GM12878 (cell line): ENCODE measurements at regions not wholly inside any gene's neighbourhood (a gene's known extent, or its start where the extent isn't known, plus 50 kb on each side); places are given as distances from the start of the nearest gene placed in this dataset.

Experiments used
- ATAC-seq: fragments of 200-7000 bp; cut with Tn5 transposase; 3 replicates; pipeline ENCODE4 v1.9.1; 2020; ENCODE audit warnings: mild to moderate bottlenecking, moderate library complexity
- BruUV-seq: library from RNA; stranded (reverse); fragments of 400-500 nt; replicated peaks from 2 replicates; lab custom pipeline; 2021; lab: Mats Ljungman, UMichigan
- CTCF ChIA-PET: fragments of 300-600 bp; sonication (Branson Sonifier 250); formaldehyde crosslinking; extraction: SDS; loops from one replicate; lab custom pipeline; 2021; ENCODE audit warnings: inconsistent platforms; lab: Yijun Ruan, JAX
- POLR2A ChIA-PET: fragments of 350-600 bp; formaldehyde crosslinking; extraction: SDS; loops from one replicate; lab custom pipeline; 2021; ENCODE audit warnings: inconsistent platforms; lab: Charles Lee
- RAD21 ChIA-PET: fragments of 300-600 bp; sonication (Branson Sonifier 250); formaldehyde crosslinking; loops from one replicate; lab custom pipeline; 2023; ENCODE audit warnings: antibody characterized with exemption; ENCODE audit not compliant: unreplicated experiment; lab: Charles Lee
- SMC1A ChIA-PET: fragments of 300-600 bp; sonication (Branson Sonifier 250); formaldehyde crosslinking; loops from one replicate; lab custom pipeline; 2023; ENCODE audit not compliant: unreplicated experiment, uncharacterized antibody; lab: Charles Lee
- DNase-seq: peaks from one replicate; pipeline ENCODE4 v3.0.0-alpha.2; 2011; ENCODE audit warnings: low read depth, low spot score
- FAIRE-seq: peaks from 3 replicates; lab custom pipeline; 2011; peaks lifted over from hg19 to GRCh38; lab: Jason Lieb, UNC
- H2AFZ ChIP-seq: 2 replicates; pipeline ENCODE4 v1.6.0; 2011; ENCODE audit warnings: low read depth, low read length, control low read depth; ENCODE audit not compliant: control insufficient read depth
- H3K27ac ChIP-seq: 2 replicates; pipeline ENCODE4 v1.5.1; 2011; ENCODE audit warnings: control low read depth; ENCODE audit not compliant: control insufficient read depth, insufficient read depth
- H3K27me3 ChIP-seq, 2 experiments: replicated peaks in 1 of 2; 2 replicates each; pipeline versions ENCODE4 v1.6.0 to v1.6.1; 2011; ENCODE audit warnings: low read length in 1 of 2; ENCODE audit not compliant: control insufficient read depth in 2 of 2, insufficient read depth in 2 of 2
- H3K36me3 ChIP-seq, 2 experiments: 2 replicates each; pipeline ENCODE4 v1.5.1; 2011; ENCODE audit warnings: low read length in 1 of 2; ENCODE audit not compliant: control insufficient read depth in 2 of 2, insufficient read depth in 2 of 2
- H3K4me1 ChIP-seq: 2 replicates; pipeline ENCODE4 v1.6.1; 2011; ENCODE audit warnings: mild to moderate bottlenecking, low read length, moderate library complexity, mixed read lengths; ENCODE audit not compliant: control insufficient read depth, insufficient read depth
- H3K4me2 ChIP-seq: 2 replicates; pipeline ENCODE4 v1.6.0; 2011; ENCODE audit warnings: control low read depth; ENCODE audit not compliant: control insufficient read depth, insufficient read depth
- H3K4me3 ChIP-seq: fragments of 200-600 bp; sonication (generic); 2 replicates; pipeline ENCODE4 v1.5.1; 2016
- H3K79me2 ChIP-seq: 2 replicates; pipeline ENCODE4 v1.6.0; 2011; ENCODE audit warnings: low read length; ENCODE audit not compliant: control insufficient read depth, insufficient read depth
- H3K9ac ChIP-seq: 2 replicates; pipeline ENCODE4 v1.8.0; 2011; ENCODE audit warnings: low read length, control low read depth, mixed read lengths; ENCODE audit not compliant: control insufficient read depth, insufficient read depth
- H3K9me3 ChIP-seq: replicated peaks from 3 replicates; pipeline ENCODE4 v1.5.1; 2011; ENCODE audit warnings: mild to moderate bottlenecking, low read length; ENCODE audit not compliant: control insufficient read depth, insufficient read depth
- H4K20me1 ChIP-seq: 2 replicates; pipeline ENCODE4 v1.6.0; 2011; ENCODE audit not compliant: control insufficient read depth, insufficient read depth
- ELK1 ChIP-seq: IDR thresholded peaks from 2 replicates; pipeline ENCODE4 v1.6.1; 2012; ENCODE audit warnings: low read depth, low read length, improper control_type of control experiment
- FOXM1 ChIP-seq: IDR thresholded peaks from 2 replicates; pipeline ENCODE4 v1.6.1; 2012; ENCODE audit warnings: low read depth, mild to moderate bottlenecking, inconsistent platforms, low read length, moderate library complexity
- MLLT1 ChIP-seq: fragments of 450-650 bp; IDR thresholded peaks from 2 replicates; pipeline ENCODE4 v1.6.1; 2016; ENCODE audit warnings: mild to moderate bottlenecking
- PRDM15 ChIP-seq: fragments of 450-650 bp; formaldehyde crosslinking; IDR thresholded peaks from 2 replicates; pipeline ENCODE4 v1.4.0; 2020; ENCODE audit warnings: mild to moderate bottlenecking, moderate library complexity
- RB1 ChIP-seq: fragments of 450-650 bp; formaldehyde crosslinking; IDR thresholded peaks from 2 replicates; pipeline ENCODE4 v1.6.1; 2017; ENCODE audit warnings: mild to moderate bottlenecking, borderline replicate concordance
- SIX5 ChIP-seq: IDR thresholded peaks from 2 replicates; pipeline ENCODE4 v1.6.1; 2011; ENCODE audit warnings: mild to moderate bottlenecking, low read depth, low read length, moderate library complexity; ENCODE audit not compliant: severe bottlenecking
- TAF1 ChIP-seq: IDR thresholded peaks from 2 replicates; pipeline ENCODE4 v1.6.1; 2011; ENCODE audit warnings: mild to moderate bottlenecking, low read depth, low read length, borderline replicate concordance
- USF1 ChIP-seq: IDR thresholded peaks from 2 replicates; pipeline ENCODE4 v1.6.1; 2011; ENCODE audit warnings: borderline replicate concordance, low read depth, mild to moderate bottlenecking, moderate library complexity, mixed read lengths, low read length; ENCODE audit not compliant: insufficient read depth; ENCODE audit errors: extremely low read length
- ZNF24 ChIP-seq: fragments of 450-650 bp; IDR thresholded peaks from 2 replicates; pipeline ENCODE4 v1.6.1; 2017; ENCODE audit warnings: antibody characterized with exemption, mild to moderate bottlenecking
- ZNF274 ChIP-seq: IDR thresholded peaks from one replicate; pipeline ENCODE4 v1.8.0; 2011; ENCODE audit not compliant: insufficient read length, insufficient read depth
- WGBS: methylation state at CpG from one replicate; pipeline ENCODE4 v1.1.6; 2016; ENCODE audit warnings: low lambda C conversion rate; ENCODE audit not compliant: insufficient replicate concordance, insufficient coverage; ENCODE audit errors: missing lambda C conversion rate; 5-methylcytosine and 5-hydroxymethylcytosine counted together
- in situ Hi-C: fragments of 300-500 bp; cut with MboI; formaldehyde crosslinking; loops from 9 replicates; pipeline ENCODE4 v1.14.3; 2018; ENCODE audit warnings: mixed read lengths
- intact Hi-C: fragments of 100-400 bp; cut with micrococcal nuclease; formaldehyde crosslinking; loops from one replicate; pipeline ENCODE4 v1.14.2; 2022; ENCODE audit not compliant: unreplicated experiment

GRCh38 chr16:85488414-85488813, 124.7 kb upstream of the GSE1 start (continued):
- no peak for TF ChIP-seq TAF1
- no peak for TF ChIP-seq SIX5
- TF ChIP-seq ELK1 = no peak

- POLR2A ChIA-PET = no interaction called here
Measured at GRCh38 chr16:85490407-85491057, 122.6 kb upstream of the GSE1 start.

More at GRCh38 chr16:85490407-85491057, 122.6 kb upstream of the GSE1 start:
- CTCF ChIA-PET = interaction anchor here (0.7 to 4.0 kb wide), 21 partner anchors 10 to 126 kb away, joined by 3 to 26 read pairs (median 3); partner anchors contain the start of gene GSE1
- ATAC-seq = no peak; the same call in 2 of the 3 replicates
- intact Hi-C loops = loop anchor here (1.0 kb wide), 1 partner anchor 120 kb away; no protein-coding TSS in a partner anchor
- H3K27me3 ChIP-seq = peaks cover 0 to 2% of the 10 kb centered on the region in 2 experiments; a peak in 1 of 4 replicates
- no peak overlapping the region for H3K4me2 ChIP-seq
- H3K36me3 ChIP-seq = no peaks in the 10 kb centered on the region
- DNase-seq = no peak
- BruUV-seq = no TSS peak
- in situ Hi-C loops = loop anchor here (5.0 kb wide), 1 partner anchor 117 kb away; no protein-coding TSS in a partner anchor
- SMC1A ChIA-PET = interaction anchor here (0.9 to 1.6 kb wide), 9 partner anchors 62 to 126 kb away, joined by 3 to 9 read pairs (median 4); no protein-coding TSS in a partner anchor
- no peaks in the 10 kb centered on the region for H4K20me1 ChIP-seq
- H3K4me1 ChIP-seq = peaks cover 3% of the 10 kb centered on the region; the same call in 1 of the 2 replicates
- no peak overlapping the region for H3K9ac ChIP-seq
- WGBS = 59% methylated on average over 27 of the region's 27 CpGs
- RAD21 ChIA-PET = interaction anchor here (0.9 to 4.6 kb wide), 8 partner anchors 43 to 126 kb away, joined by 3 to 19 read pairs (median 4); partner anchors contain the start of gene GSE1
- no peak overlapping the region for H3K27ac ChIP-seq
- no peak overlapping the region for H2AFZ ChIP-seq
- no peaks in the 10 kb centered on the region for H3K79me2 ChIP-seq
- no peak overlapping the region for H3K4me3 ChIP-seq
- FAIRE-seq = no peak
- TF ChIP-seq PRDM15 (CRISPR knock-in tag) = no peak
- TF ChIP-seq FOXM1 = no peak
- no peak for TF ChIP-seq USF1
- TF ChIP-seq ZNF274 = no peak
- TF ChIP-seq ZNF24 = no peak
- no peak for TF ChIP-seq RB1
- TF ChIP-seq MLLT1 = no peak
- TF ChIP-seq, all 136 proteins: peak for 0
- H3K9me3 ChIP-seq = no peaks in the 10 kb centered on the region
